K562 (cell line): ENCODE measurements at regions not wholly inside any gene's neighbourhood (a gene's known extent, or its start where the extent isn't known, plus 50 kb on each side); places are given as distances from the start of the nearest gene placed in this dataset.

Source experiments
- MAX ChIP-seq: sonication (generic); formaldehyde crosslinking; IDR thresholded peaks from 2 replicates; pipeline ENCODE4 v1.9.0; 2022; ENCODE audit warnings: mild to moderate bottlenecking, missing genetic modification reagents
- STAT5B ChIP-seq: fragments of 250-450 bp; sonication (Bioruptor Pico); IDR thresholded peaks from 2 replicates; pipeline ENCODE4 v1.8.0; 2021; ENCODE audit warnings: mild to moderate bottlenecking, inconsistent platforms
- TEAD2 ChIP-seq: fragments of 450-650 bp; IDR thresholded peaks from 2 replicates; pipeline ENCODE4 v1.6.1; 2016; ENCODE audit warnings: missing genetic modification characterization, control low read depth, missing compliant biosample characterization
- ZNF24 ChIP-seq: fragments of 450-650 bp; IDR thresholded peaks from 2 replicates; pipeline ENCODE4 v1.6.1; 2016

DNA sequence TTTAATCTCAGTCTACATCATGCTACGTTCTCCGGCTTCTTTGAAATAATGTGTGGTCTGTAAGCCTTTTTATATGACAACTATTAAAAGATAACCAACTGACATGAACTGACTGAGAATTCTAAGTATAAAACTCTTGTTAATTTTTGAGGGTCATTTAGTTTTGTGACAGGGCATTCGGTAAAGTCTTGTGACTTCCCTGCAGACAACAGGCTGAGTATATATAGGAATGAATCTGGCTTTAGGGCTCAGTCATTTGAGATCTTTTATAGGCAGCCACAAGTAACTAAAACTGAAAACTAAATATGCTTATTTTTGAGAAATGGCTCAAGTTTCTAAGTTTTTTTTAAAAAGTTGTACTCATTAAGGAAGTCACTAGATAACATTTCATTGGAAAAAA is 62.5 kb upstream of the SCIN start:
- no peak for TF ChIP-seq ZNF24
- no peak for TF ChIP-seq MAX
- no peak for TF ChIP-seq STAT5B (CRISPR knock-in tag)
- no peak for TF ChIP-seq TEAD2 (tag)
